Adrenal gland (tissue), 5 donors: ENCODE measurements at regions not wholly inside any gene's neighbourhood (a gene's known extent, or its start where the extent isn't known, plus 50 kb on each side); places are given as distances from the start of the nearest gene placed in this dataset.

Experiments
- CTCF ChIP-seq, 6 experiments: fragments of 450-650 bp in 4 of 6; fragments of 200-600 bp in 2 of 6; sonication (generic) in 1 of 6; IDR thresholded peaks; 1 replicate in 5 of 6; 2 replicates in 1 of 6; pipeline versions ENCODE4 v1.5.1 to v1.8.0; 2016 to 2021; ENCODE audit warnings: antibody characterized with exemption in 6 of 6, mild to moderate bottlenecking in 2 of 6, moderate library complexity in 1 of 6
- POLR2A ChIP-seq, 2 donors: fragments of 450-650 bp; IDR thresholded peaks; one replicate each; pipeline ENCODE4 v1.6.1; 2017; ENCODE audit warnings: antibody characterized with exemption in 2 of 2, mild to moderate bottlenecking in 2 of 2, moderate library complexity in 1 of 2
- donor health status: DM: no; HTN: no; CAD: no.

GRCh38 chr17:62193249-62193648, 128.2 kb upstream of the MED13 start:
- TF ChIP-seq CTCF (IDR thresholded peaks at IDR 0.05) (no peak), POLR2A (IDR thresholded peaks at IDR 0.05) (no peak)
